ENCODE measurements at regions not wholly inside any gene's neighbourhood (a gene's known extent, or its start where the extent isn't known, plus 50 kb on each side); places are given as distances from the start of the nearest gene placed in this dataset.

DNA sequence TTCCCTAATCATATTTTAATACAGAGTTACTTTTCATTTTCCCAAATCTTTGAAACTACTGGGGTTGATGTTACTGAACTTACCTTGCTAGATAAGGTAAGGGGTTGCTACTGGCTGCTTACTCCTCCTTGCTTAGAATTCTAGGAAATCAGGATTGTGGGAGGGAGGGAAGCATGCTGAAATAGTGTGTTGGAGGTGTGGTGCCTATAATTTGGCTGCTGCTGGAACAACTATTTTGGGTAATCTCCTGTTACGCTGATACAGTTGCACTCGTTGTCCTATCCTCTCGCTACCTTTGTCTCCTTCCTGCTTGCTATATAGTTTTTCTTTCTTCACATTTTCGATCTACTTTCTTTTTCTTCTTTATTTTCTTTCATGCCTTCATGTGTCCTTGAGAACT, 83.7 kb downstream of the BMP2 start:
- no peak overlapping the region for H2BK20ac ChIP-seq (ENCODE audit: low read depth, low read length)
- H3K36me3 ChIP-seq (ENCODE audit: control insufficient read depth, insufficient read depth, low read length), result no peaks in the 10 kb centered on the region
- dilution Hi-C loops (cut with HindIII; ENCODE audit: low sequenced_read_pairs, unreplicated experiment) (no loop called here), in situ Hi-C loops (cut with MboI; ENCODE audit: low sequenced_read_pairs) (no loop called here), intact Hi-C loops (cut with micrococcal nuclease) (no loop called here)
- BruUV-seq (replicated peaks), result no TSS peak
- H3K27ac ChIP-seq (ENCODE audit: insufficient read depth, low read length), result no peak overlapping the region
- ChIA-PET CTCF (interaction anchor here (0.6 kb wide), 1 partner anchor 27 kb away, joined by 3 read pairs; no protein-coding TSS in a partner anchor), POLR2A (ENCODE audit: unreplicated experiment) (no interaction called here)
- H4K91ac ChIP-seq (ENCODE audit: insufficient read depth, low read depth, low read length), result no peak overlapping the region
- ATAC-seq (ENCODE audit: low read depth), result no peak
- no CpG with 5 or more reads among the region's 4 CpGs for WGBS, 2 experiments (ENCODE audit: extremely low coverage in 2 of 2, insufficient read length in 1 of 2)
- no peak overlapping the region for H4K5ac ChIP-seq (ENCODE audit: low read depth, low read length)
- TF ChIP-seq FOS (IDR thresholded peaks at IDR 0.05; ENCODE audit: low read depth, low read length), result no peak
- no peak for TF ChIP-seq CHD1 (IDR thresholded peaks at IDR 0.05; ENCODE audit: low read depth, low read length)
- TF ChIP-seq ELK1 (IDR thresholded peaks at IDR 0.05; ENCODE audit: borderline replicate concordance, low read depth, low read length), result no peak
- TF ChIP-seq CEBPB (IDR thresholded peaks at IDR 0.05; ENCODE audit: low read depth, low read length), result no peak
- TF ChIP-seq, protein P1, sequence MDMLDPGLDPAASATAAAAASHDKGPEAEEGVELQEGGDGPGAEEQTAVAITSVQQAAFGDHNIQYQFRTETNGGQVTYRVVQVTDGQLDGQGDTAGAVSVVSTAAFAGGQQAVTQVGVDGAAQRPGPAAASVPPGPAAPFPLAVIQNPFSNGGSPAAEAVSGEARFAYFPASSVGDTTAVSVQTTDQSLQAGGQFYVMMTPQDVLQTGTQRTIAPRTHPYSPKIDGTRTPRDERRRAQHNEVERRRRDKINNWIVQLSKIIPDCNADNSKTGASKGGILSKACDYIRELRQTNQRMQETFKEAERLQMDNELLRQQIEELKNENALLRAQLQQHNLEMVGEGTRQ (IDR thresholded peaks at IDR 0.05; ENCODE audit: low read depth, low read length), result no peak
- no peak for TF ChIP-seq RCOR1 (IDR thresholded peaks at IDR 0.05; ENCODE audit: insufficient replicate concordance, low read length)
- no peak for TF ChIP-seq MXI1 (IDR thresholded peaks at IDR 0.05; ENCODE audit: borderline replicate concordance, low read depth, low read length)
- TF ChIP-seq NFE2L2 (IDR thresholded peaks at IDR 0.05; ENCODE audit: low read depth, low read length), result no peak
- TF ChIP-seq MAFK (IDR thresholded peaks at IDR 0.05; ENCODE audit: low read depth, low read length), result no peak
- no peak for TF ChIP-seq RAD21 (IDR thresholded peaks at IDR 0.05; ENCODE audit: low read length)
- no peak for TF ChIP-seq MAZ (IDR thresholded peaks at IDR 0.05; ENCODE audit: borderline replicate concordance, low read depth, low read length)
- no peak for TF ChIP-seq CTCF (conservative IDR thresholded peaks at IDR 0.05; ENCODE audit: low read depth, low read length)
- no peak for TF ChIP-seq POLR2A (IDR thresholded peaks at IDR 0.05; ENCODE audit: low read depth, low read length)
- TF ChIP-seq RFX5 (IDR thresholded peaks at IDR 0.05; ENCODE audit: low read depth, low read length), result no peak
- H2AK5ac ChIP-seq (ENCODE audit: low read depth, low read length), result no peak overlapping the region
- H2BK120ac ChIP-seq (ENCODE audit: low read depth, low read length), result no peak overlapping the region
- DNase-seq, result no peak
- no peak overlapping the region for H4K8ac ChIP-seq (ENCODE audit: low read depth in 2 of 2, low read length in 2 of 2)
- H3K23ac ChIP-seq (ENCODE audit: low read depth, low read length), result no peak overlapping the region
- no peaks in the 10 kb centered on the region for H3K79me1 ChIP-seq (ENCODE audit: low read depth in 1 of 2, low read length in 2 of 2)
- no peak overlapping the region for H3K4me3 ChIP-seq (ENCODE audit: insufficient read depth, low read depth, low read length)
- no peak overlapping the region for H3K14ac ChIP-seq (replicated peaks; ENCODE audit: low read depth, low read length)
- H4K20me1 ChIP-seq (ENCODE audit: insufficient read depth, low read length), result no peaks in the 10 kb centered on the region
- no peak overlapping the region for H2AK9ac ChIP-seq (replicated peaks; ENCODE audit: low read depth, low read length, poor library complexity)
- H3K4me1 ChIP-seq (ENCODE audit: control insufficient read depth, insufficient read depth, low read length), result no peaks in the 10 kb centered on the region
- H2BK15ac ChIP-seq (ENCODE audit: low read depth, low read length), result no peak overlapping the region
- no peaks in the 10 kb centered on the region for H3K9me3 ChIP-seq (ENCODE audit: control insufficient read depth, insufficient read depth, low read length)
- H3K27me3 ChIP-seq (ENCODE audit: control insufficient read depth, insufficient read depth, low read length), result no peaks in the 10 kb centered on the region
- H3K56ac ChIP-seq (ENCODE audit: extremely low read depth, insufficient read depth, low read length), result no peak overlapping the region
- no peak overlapping the region for H3K9ac ChIP-seq (ENCODE audit: low read depth, low read length)
- H2BK5ac ChIP-seq (ENCODE audit: low read depth, low read length, poor library complexity, severe bottlenecking), result no peak overlapping the region
- H3K4me2 ChIP-seq (ENCODE audit: low read depth, low read length), result no peak overlapping the region
- H3K9me1 ChIP-seq (ENCODE audit: insufficient read depth, low read length), result no peaks in the 10 kb centered on the region
- no peak overlapping the region for H3K4ac ChIP-seq (ENCODE audit: low read depth, low read length)
- H3K18ac ChIP-seq (ENCODE audit: low read depth, low read length), result no peak overlapping the region
- H2AFZ ChIP-seq (replicated peaks; ENCODE audit: low read length, poor library complexity), result no peak overlapping the region
